ENCODE measurements at regions not wholly inside any gene's neighbourhood (a gene's known extent, or its start where the extent isn't known, plus 50 kb on each side); places are given as distances from the start of the nearest gene placed in this dataset.

- Histone ChIP-seq H3K4me3 (IDR thresholded peaks at IDR 0.05; ENCODE audit: insufficient read depth, low read depth, low read length) (no peak overlapping the region), H3K27me3 (ENCODE audit: insufficient read depth, low read depth) (no peaks in the 10 kb centered on the region), H3K4me1 (ENCODE audit: low read depth, poor library complexity, severe bottlenecking) (no peaks in the 10 kb centered on the region), H4K20me1 (ENCODE audit: insufficient read depth) (no peaks in the 10 kb centered on the region), H3K9ac (no peak overlapping the region), H3K36me3 (ENCODE audit: insufficient read depth) (no peaks in the 10 kb centered on the region), H3K4me2 (no peak overlapping the region), H3K27ac (no peak overlapping the region), H3K79me2 (ENCODE audit: insufficient read depth, low read depth) (no peaks in the 10 kb centered on the region), H2AFZ (ENCODE audit: low read depth) (no peak overlapping the region)
- no peak for TF ChIP-seq CTCF (conservative IDR thresholded peaks at IDR 0.05; ENCODE audit: low read depth, low read length)
Observed at GRCh38 chr14:87094913-87095312, 898.1 kb downstream of the GALC start.

- H3K36me3 ChIP-seq (ENCODE audit: insufficient read depth), result no peaks in the 10 kb centered on the region
- no peak for TF ChIP-seq CTCF (conservative IDR thresholded peaks at IDR 0.05; ENCODE audit: low read depth, low read length)
- H3K9ac ChIP-seq, result no peak overlapping the region
- no peaks in the 10 kb centered on the region for H3K27me3 ChIP-seq (ENCODE audit: insufficient read depth, low read depth)
- no peak overlapping the region for H3K4me3 ChIP-seq (IDR thresholded peaks at IDR 0.05; ENCODE audit: insufficient read depth, low read depth, low read length)
- no peaks in the 10 kb centered on the region for H4K20me1 ChIP-seq (ENCODE audit: insufficient read depth)
- H2AFZ ChIP-seq (ENCODE audit: low read depth), result no peak overlapping the region
- no peak overlapping the region for H3K4me2 ChIP-seq
- H3K79me2 ChIP-seq (ENCODE audit: insufficient read depth, low read depth), result no peaks in the 10 kb centered on the region
- H3K27ac ChIP-seq, result no peak overlapping the region
- no peaks in the 10 kb centered on the region for H3K4me1 ChIP-seq (ENCODE audit: low read depth, poor library complexity, severe bottlenecking)
Observed at GRCh38 chr14:87088588-87088987, 904.4 kb downstream of the GALC start.

GRCh38 chr14:87087881-87088280, 905.1 kb downstream of the GALC start:
- Histone ChIP-seq H3K27me3 (ENCODE audit: insufficient read depth, low read depth) (no peaks in the 10 kb centered on the region), H3K79me2 (ENCODE audit: insufficient read depth, low read depth) (no peaks in the 10 kb centered on the region), H4K20me1 (ENCODE audit: insufficient read depth) (no peaks in the 10 kb centered on the region), H3K4me2 (no peak overlapping the region), H3K27ac (no peak overlapping the region), H3K9ac (no peak overlapping the region), H3K4me1 (ENCODE audit: low read depth, poor library complexity, severe bottlenecking) (no peaks in the 10 kb centered on the region), H3K4me3 (IDR thresholded peaks at IDR 0.05; ENCODE audit: insufficient read depth, low read depth, low read length) (no peak overlapping the region), H2AFZ (ENCODE audit: low read depth) (no peak overlapping the region), H3K36me3 (ENCODE audit: insufficient read depth) (no peaks in the 10 kb centered on the region)
- no peak for TF ChIP-seq CTCF (conservative IDR thresholded peaks at IDR 0.05; ENCODE audit: low read depth, low read length)

- Histone ChIP-seq H3K27ac (no peak overlapping the region), H3K4me3 (IDR thresholded peaks at IDR 0.05; ENCODE audit: insufficient read depth, low read depth, low read length) (no peak overlapping the region), H3K27me3 (ENCODE audit: insufficient read depth, low read depth) (no peaks in the 10 kb centered on the region), H3K4me1 (ENCODE audit: low read depth, poor library complexity, severe bottlenecking) (no peaks in the 10 kb centered on the region), H3K4me2 (no peak overlapping the region), H4K20me1 (ENCODE audit: insufficient read depth) (no peaks in the 10 kb centered on the region), H3K9ac (no peak overlapping the region), H2AFZ (ENCODE audit: low read depth) (no peak overlapping the region), H3K79me2 (ENCODE audit: insufficient read depth, low read depth) (no peaks in the 10 kb centered on the region), H3K36me3 (ENCODE audit: insufficient read depth) (no peaks in the 10 kb centered on the region)
- TF ChIP-seq CTCF (conservative IDR thresholded peaks at IDR 0.05; ENCODE audit: low read depth, low read length), result no peak
Observed at GRCh38 chr14:87084908-87085307, 908.1 kb downstream of the GALC start.

GRCh38 chr14:87082917-87083316, 910.1 kb downstream of the GALC start:
- Histone ChIP-seq H3K4me2 (no peak overlapping the region), H3K27ac (no peak overlapping the region), H3K36me3 (ENCODE audit: insufficient read depth) (no peaks in the 10 kb centered on the region), H3K9ac (no peak overlapping the region), H4K20me1 (ENCODE audit: insufficient read depth) (no peaks in the 10 kb centered on the region), H3K4me3 (IDR thresholded peaks at IDR 0.05; ENCODE audit: insufficient read depth, low read depth, low read length) (no peak overlapping the region), H3K79me2 (ENCODE audit: insufficient read depth, low read depth) (no peaks in the 10 kb centered on the region), H3K27me3 (ENCODE audit: insufficient read depth, low read depth) (no peaks in the 10 kb centered on the region), H3K4me1 (ENCODE audit: low read depth, poor library complexity, severe bottlenecking) (no peaks in the 10 kb centered on the region), H2AFZ (ENCODE audit: low read depth) (no peak overlapping the region)
- no peak for TF ChIP-seq CTCF (conservative IDR thresholded peaks at IDR 0.05; ENCODE audit: low read depth, low read length)

Data from KMS-11 (cell line).